PC-3 (cell line): ENCODE measurements at regions not wholly inside any gene's neighbourhood (a gene's known extent, or its start where the extent isn't known, plus 50 kb on each side); places are given as distances from the start of the nearest gene placed in this dataset.

Experiments used
- ATAC-seq: fragments of 200-7000 bp; cut with Tn5 transposase; 2 replicates; pipeline ENCODE4 v1.9.1; 2020; ENCODE audit warnings: mild to moderate bottlenecking, moderate library complexity
- BruUV-seq: library from RNA; stranded (reverse); fragments of 400-500 nt; replicated peaks from 2 replicates; lab custom pipeline; 2021; lab: Mats Ljungman, UMichigan
- CTCF ChIA-PET: fragments of 300-600 bp; sonication (Branson Sonifier 250); formaldehyde crosslinking; loops from one replicate; lab custom pipeline; 2022; ENCODE audit warnings: antibody characterized with exemption; lab: Charles Lee
- POLR2A ChIA-PET: fragments of 300-600 bp; sonication (Branson Sonifier 250); formaldehyde crosslinking; loops from one replicate; lab custom pipeline; 2022; ENCODE audit warnings: antibody characterized with exemption; ENCODE audit not compliant: unreplicated experiment; lab: Charles Lee
- DNase-seq: peaks from one replicate; pipeline ENCODE4 v3.0.0-alpha.2; 2015
- H2AFZ ChIP-seq: fragments of 300-600 bp; sonication (generic); 2 replicates; pipeline ENCODE4 v1.6.0; 2016; ENCODE audit warnings: antibody characterized with exemption, low read length
- H3F3A ChIP-seq: fragments of 300-600 bp; sonication (generic); one replicate; pipeline ENCODE4 v1.6.0; 2017; ENCODE audit warnings: antibody characterized with exemption, low read length, control low read depth, mild to moderate bottlenecking; ENCODE audit not compliant: unreplicated experiment
- H3K27ac ChIP-seq: fragments of 300-600 bp; sonication (generic); 2 replicates; pipeline ENCODE4 v1.5.1; 2016; ENCODE audit warnings: mild to moderate bottlenecking, low read length
- H3K27me3 ChIP-seq: fragments of 300-600 bp; sonication (generic); 2 replicates; pipeline ENCODE4 v1.6.1; 2016; ENCODE audit warnings: low read length, mixed read lengths
- H3K36me3 ChIP-seq: fragments of 300-600 bp; sonication (generic); 2 replicates; pipeline ENCODE4 v1.6.1; 2016; ENCODE audit warnings: low read depth, mixed run types, low read length, mixed read lengths
- H3K4me1 ChIP-seq: fragments of 300-600 bp; sonication (generic); 2 replicates; pipeline ENCODE4 v1.5.1; 2016; ENCODE audit warnings: low read length; ENCODE audit not compliant: insufficient read depth
- H3K4me2 ChIP-seq: fragments of 300-600 bp; sonication (generic); 2 replicates; pipeline ENCODE4 v1.6.0; 2016; ENCODE audit warnings: low read length
- H3K4me3 ChIP-seq: fragments of 300-600 bp; sonication (generic); 2 replicates; pipeline ENCODE4 v1.5.1; 2016; ENCODE audit warnings: mild to moderate bottlenecking, low read length, mixed read lengths
- H3K79me2 ChIP-seq: fragments of 300-600 bp; sonication (generic); 2 replicates; pipeline ENCODE4 v1.6.1; 2017; ENCODE audit warnings: low read length, mixed read lengths
- H3K9ac ChIP-seq: fragments of 300-600 bp; sonication (generic); 2 replicates; pipeline ENCODE4 v1.6.0; 2016; ENCODE audit warnings: mild to moderate bottlenecking, low read length
- H3K9me2 ChIP-seq: fragments of 300-600 bp; sonication (generic); replicated peaks from 2 replicates; pipeline ENCODE4 v1.6.1; 2016; ENCODE audit warnings: mixed run types, low read length, mixed read lengths
- H3K9me3 ChIP-seq: fragments of 300-600 bp; sonication (generic); 2 replicates; pipeline ENCODE4 v1.6.1; 2016; ENCODE audit warnings: low read length, mixed read lengths
- H4K20me1 ChIP-seq: fragments of 300-600 bp; sonication (generic); 2 replicates; pipeline ENCODE4 v1.6.1; 2016; ENCODE audit warnings: low read length, mixed read lengths
- EZH2 ChIP-seq: fragments of 300-600 bp; sonication (generic); IDR thresholded peaks from one replicate; pipeline ENCODE4 v1.6.1; 2017; ENCODE audit warnings: antibody characterized with exemption, mild to moderate bottlenecking, low read length; ENCODE audit not compliant: unreplicated experiment
- EZH2phosphoT487 ChIP-seq: fragments of 300-600 bp; sonication (generic); IDR thresholded peaks from 2 replicates; pipeline ENCODE4 v1.6.1; 2018; ENCODE audit warnings: mild to moderate bottlenecking, antibody characterized with exemption, low read length, borderline replicate concordance
- intact Hi-C: fragments of 100-400 bp; cut with micrococcal nuclease; formaldehyde crosslinking; loops from 2 replicates; pipeline ENCODE4 v1.9.0; 2023
- TF ChIP-seq, protein P1 (sequence below): fragments of 300-600 bp; sonication (generic); conservative IDR thresholded peaks from 2 replicates; pipeline ENCODE4 v1.5.1; 2017; ENCODE audit warnings: antibody characterized with exemption, low read depth, mild to moderate bottlenecking, low read length

DNA sequence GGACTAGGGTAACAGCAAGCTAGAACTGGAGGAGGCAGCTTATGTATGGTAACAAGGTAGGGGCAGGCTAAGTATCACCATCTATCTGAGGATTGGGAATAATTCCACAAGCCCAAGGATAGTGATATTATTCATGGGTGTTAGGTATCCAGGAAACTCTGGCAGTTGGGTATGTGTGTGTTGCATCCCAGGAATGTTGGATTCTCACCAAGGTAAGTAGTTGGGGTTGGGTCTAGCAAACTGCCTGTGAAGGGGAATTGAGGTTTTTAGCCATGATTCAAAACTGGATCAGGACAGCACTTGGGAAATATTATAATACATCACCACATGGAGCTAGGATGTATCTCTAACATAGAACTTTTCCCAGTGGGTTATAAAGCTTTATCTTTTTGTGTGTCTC lies 626.4 kb upstream of the GOLIM4 start:
- Histone ChIP-seq H2AFZ (no peak overlapping the region), H3K9me3 (no peaks in the 10 kb centered on the region), H3K27ac (no peak overlapping the region), H4K20me1 (no peaks in the 10 kb centered on the region), H3K4me1 (no peaks in the 10 kb centered on the region), H3K9me2 (no peaks in the 10 kb centered on the region), H3K4me2 (no peak overlapping the region), H3K9ac (no peak overlapping the region), H3K27me3 (no peaks in the 10 kb centered on the region), H3K79me2 (no peaks in the 10 kb centered on the region), H3F3A (no peaks in the 10 kb centered on the region), H3K4me3 (no peak overlapping the region), H3K36me3 (no peaks in the 10 kb centered on the region)
- POLR2A ChIA-PET = no interaction called here
- no peak for TF ChIP-seq EZH2
- TF ChIP-seq EZH2phosphoT487 = no peak
- TF ChIP-seq, protein P1, sequence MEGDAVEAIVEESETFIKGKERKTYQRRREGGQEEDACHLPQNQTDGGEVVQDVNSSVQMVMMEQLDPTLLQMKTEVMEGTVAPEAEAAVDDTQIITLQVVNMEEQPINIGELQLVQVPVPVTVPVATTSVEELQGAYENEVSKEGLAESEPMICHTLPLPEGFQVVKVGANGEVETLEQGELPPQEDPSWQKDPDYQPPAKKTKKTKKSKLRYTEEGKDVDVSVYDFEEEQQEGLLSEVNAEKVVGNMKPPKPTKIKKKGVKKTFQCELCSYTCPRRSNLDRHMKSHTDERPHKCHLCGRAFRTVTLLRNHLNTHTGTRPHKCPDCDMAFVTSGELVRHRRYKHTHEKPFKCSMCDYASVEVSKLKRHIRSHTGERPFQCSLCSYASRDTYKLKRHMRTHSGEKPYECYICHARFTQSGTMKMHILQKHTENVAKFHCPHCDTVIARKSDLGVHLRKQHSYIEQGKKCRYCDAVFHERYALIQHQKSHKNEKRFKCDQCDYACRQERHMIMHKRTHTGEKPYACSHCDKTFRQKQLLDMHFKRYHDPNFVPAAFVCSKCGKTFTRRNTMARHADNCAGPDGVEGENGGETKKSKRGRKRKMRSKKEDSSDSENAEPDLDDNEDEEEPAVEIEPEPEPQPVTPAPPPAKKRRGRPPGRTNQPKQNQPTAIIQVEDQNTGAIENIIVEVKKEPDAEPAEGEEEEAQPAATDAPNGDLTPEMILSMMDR = no peak
- ATAC-seq (peak; percentile 72), DNase-seq (peak; percentile 31)
- BruUV-seq = no TSS peak
- intact Hi-C loops = no loop called here
- CTCF ChIA-PET = no interaction called here

DNA sequence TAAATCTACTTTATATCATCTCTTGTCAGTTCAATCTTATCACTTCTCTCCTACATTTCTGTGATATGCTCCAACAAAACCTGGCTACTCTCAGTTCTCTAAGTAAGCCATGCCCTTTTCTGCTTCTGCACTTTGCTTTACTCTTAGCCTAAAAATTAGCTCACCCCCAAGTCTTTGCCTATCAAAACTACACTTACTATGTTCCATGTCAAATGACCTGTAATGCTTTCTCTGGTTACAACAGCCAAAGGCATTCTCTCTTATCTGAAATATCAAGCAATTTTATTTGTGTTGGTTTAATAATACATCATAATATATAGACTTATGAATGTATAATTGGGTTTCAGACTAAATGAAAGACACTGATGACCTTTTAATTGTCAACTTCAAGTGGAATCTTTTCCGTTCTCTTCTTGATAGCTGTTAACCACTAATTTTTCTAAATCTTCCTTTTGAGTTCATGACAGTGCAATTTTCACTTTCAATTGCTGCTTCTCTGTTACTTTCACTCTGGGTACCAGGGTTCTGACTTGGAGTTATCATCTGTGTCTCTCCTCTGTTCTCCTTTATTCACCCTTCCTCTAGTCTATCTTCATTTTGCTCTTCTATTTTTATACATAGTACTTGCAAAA lies 619.0 kb upstream of the GOLIM4 start:
- TF ChIP-seq EZH2 = no peak
- TF ChIP-seq EZH2phosphoT487 = no peak
- TF ChIP-seq, protein P1 = no peak
- POLR2A ChIA-PET = no interaction called here
- Histone ChIP-seq H3K9ac (no peak overlapping the region), H4K20me1 (no peaks in the 10 kb centered on the region), H3K36me3 (no peaks in the 10 kb centered on the region), H3K9me2 (no peaks in the 10 kb centered on the region), H3K9me3 (no peaks in the 10 kb centered on the region), H3K4me1 (no peaks in the 10 kb centered on the region), H3K79me2 (no peaks in the 10 kb centered on the region), H3K27ac (no peak overlapping the region), H3F3A (no peaks in the 10 kb centered on the region), H3K27me3 (no peaks in the 10 kb centered on the region), H3K4me2 (no peak overlapping the region), H3K4me3 (no peak overlapping the region), H2AFZ (no peak overlapping the region)
- CTCF ChIA-PET = no interaction called here
- intact Hi-C loops = no loop called here
- no peak for ATAC-seq
- no peak for DNase-seq
- BruUV-seq = no TSS peak

DNA sequence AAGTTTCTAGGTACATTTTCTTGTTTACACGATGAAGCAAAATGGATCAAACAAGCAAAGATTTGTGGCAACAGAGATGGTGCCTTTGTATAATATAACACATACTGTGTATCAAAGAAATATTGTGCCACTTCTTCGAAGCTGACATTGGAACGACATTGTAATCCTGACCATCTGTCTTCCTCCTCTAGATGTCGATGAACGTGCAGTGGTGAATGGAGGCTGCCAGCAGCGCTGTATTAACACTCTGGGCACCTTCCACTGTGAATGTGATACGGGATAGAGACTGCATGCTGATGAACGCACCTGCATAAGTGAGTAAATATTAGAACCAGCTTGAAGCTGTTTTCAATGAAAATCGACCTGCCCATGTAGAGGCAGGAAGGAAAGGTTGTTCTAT lies 613.3 kb upstream of the GOLIM4 start:
- H3K9ac ChIP-seq = no peak overlapping the region
- TF ChIP-seq EZH2phosphoT487 = no peak
- TF ChIP-seq, protein P1 = no peak
- no peak for TF ChIP-seq EZH2
- no peaks in the 10 kb centered on the region for H3K4me1 ChIP-seq
- no peaks in the 10 kb centered on the region for H4K20me1 ChIP-seq
- POLR2A ChIA-PET = no interaction called here
- ATAC-seq = no peak
- no peaks in the 10 kb centered on the region for H3K9me3 ChIP-seq
- CTCF ChIA-PET = no interaction called here
- no peak overlapping the region for H2AFZ ChIP-seq
- no peak overlapping the region for H3K4me3 ChIP-seq
- no peaks in the 10 kb centered on the region for H3K9me2 ChIP-seq
- intact Hi-C loops = no loop called here
- H3K79me2 ChIP-seq = no peaks in the 10 kb centered on the region
- H3F3A ChIP-seq = no peaks in the 10 kb centered on the region
- no TSS peak for BruUV-seq
- no peak for DNase-seq
- H3K4me2 ChIP-seq = no peak overlapping the region
- no peaks in the 10 kb centered on the region for H3K36me3 ChIP-seq
- no peak overlapping the region for H3K27ac ChIP-seq
- no peaks in the 10 kb centered on the region for H3K27me3 ChIP-seq
